H9 (cell line): ENCODE measurements at regions not wholly inside any gene's neighbourhood (a gene's known extent, or its start where the extent isn't known, plus 50 kb on each side); places are given as distances from the start of the nearest gene placed in this dataset.

Experiments used
- DNase-seq: peaks from one replicate; pipeline ENCODE4 v3.0.0-alpha.2; 2017
- H2AFZ ChIP-seq: one replicate; pipeline ENCODE4 v1.6.1; 2013; ENCODE audit warnings: mild to moderate bottlenecking, low read length, control low read depth, moderate library complexity
- H2AK5ac ChIP-seq: 2 replicates; pipeline ENCODE4 v1.6.1; 2013; ENCODE audit warnings: low read length, control low read depth, mixed read lengths; ENCODE audit not compliant: insufficient read length
- H2BK120ac ChIP-seq: one replicate; pipeline ENCODE4 v1.6.1; 2013; ENCODE audit warnings: low read depth, mild to moderate bottlenecking, low read length, control low read depth, inconsistent platforms; ENCODE audit not compliant: poor library complexity, severe bottlenecking
- H2BK12ac ChIP-seq: 2 replicates; pipeline ENCODE4 v1.6.1; 2013; ENCODE audit warnings: low read length, control low read depth, mixed read lengths, low read depth; ENCODE audit not compliant: insufficient read length
- H2BK15ac ChIP-seq: 2 replicates; pipeline ENCODE4 v1.6.1; 2013; ENCODE audit warnings: low read depth, low read length, control low read depth
- H2BK20ac ChIP-seq: one replicate; pipeline ENCODE4 v1.6.1; 2013; ENCODE audit warnings: low read depth, mild to moderate bottlenecking, low read length, control low read depth, inconsistent platforms; ENCODE audit not compliant: poor library complexity, severe bottlenecking
- H2BK5ac ChIP-seq: 2 replicates; pipeline ENCODE4 v1.6.1; 2013; ENCODE audit warnings: low read length, control low read depth, mixed read lengths; ENCODE audit not compliant: insufficient read length
- H3K14ac ChIP-seq: 2 replicates; pipeline ENCODE4 v1.6.1; 2013; ENCODE audit warnings: low read length, control low read depth; ENCODE audit not compliant: insufficient read depth
- H3K18ac ChIP-seq: 2 replicates; pipeline ENCODE4 v1.6.1; 2013; ENCODE audit warnings: low read depth, mild to moderate bottlenecking, mixed read lengths, low read length, control low read depth; ENCODE audit not compliant: insufficient read length
- H3K23ac ChIP-seq: 2 replicates; pipeline ENCODE4 v1.6.1; 2013; ENCODE audit warnings: low read length, control low read depth, mixed read lengths, low read depth; ENCODE audit not compliant: insufficient read length
- H3K23me2 ChIP-seq: 2 replicates; pipeline ENCODE4 v1.6.1; 2013; ENCODE audit warnings: low read depth, mild to moderate bottlenecking, mixed read lengths, low read length, control low read depth; ENCODE audit not compliant: insufficient read length, poor library complexity, severe bottlenecking
- H3K27ac ChIP-seq: 2 replicates; pipeline ENCODE4 v1.5.1; 2013; ENCODE audit warnings: low read length, control low read depth, mixed read lengths, low read depth; ENCODE audit not compliant: insufficient read length
- H3K27me3 ChIP-seq: 2 replicates; pipeline ENCODE4 v1.6.1; 2013; ENCODE audit warnings: low read length, control low read depth, inconsistent platforms; ENCODE audit not compliant: insufficient read depth
- H3K4ac ChIP-seq: 2 replicates; pipeline ENCODE4 v1.6.1; 2013; ENCODE audit warnings: low read depth, mild to moderate bottlenecking, control low read depth, inconsistent platforms, low read length, moderate library complexity
- H3K4me1 ChIP-seq: 2 replicates; pipeline ENCODE4 v1.6.1; 2013; ENCODE audit warnings: low read length, control low read depth, inconsistent platforms; ENCODE audit not compliant: insufficient read depth
- H3K4me2 ChIP-seq: 2 replicates; pipeline ENCODE4 v1.6.1; 2013; ENCODE audit warnings: low read length, control low read depth, mixed read lengths; ENCODE audit not compliant: insufficient read length, insufficient read depth
- H3K56ac ChIP-seq: 2 replicates; pipeline ENCODE4 v1.6.1; 2013; ENCODE audit warnings: low read depth, mild to moderate bottlenecking, mixed read lengths, low read length, control low read depth; ENCODE audit not compliant: insufficient read length
- H3K79me1 ChIP-seq: 2 replicates; pipeline ENCODE4 v1.6.1; 2013; ENCODE audit warnings: low read depth, mild to moderate bottlenecking, moderate library complexity, low read length, control low read depth, inconsistent platforms; ENCODE audit not compliant: insufficient read depth, poor library complexity, severe bottlenecking
- H3K79me2 ChIP-seq: 2 replicates; pipeline ENCODE4 v1.6.1; 2013; ENCODE audit warnings: low read length, control low read depth, inconsistent platforms; ENCODE audit not compliant: insufficient read depth
- H3K9ac ChIP-seq: 2 replicates; pipeline ENCODE4 v1.6.1; 2013; ENCODE audit warnings: low read length, control low read depth, mixed read lengths; ENCODE audit not compliant: insufficient read length; ENCODE audit errors: extremely low read depth
- H3K9me3 ChIP-seq: one replicate; pipeline ENCODE4 v1.6.1; 2013; ENCODE audit warnings: low read depth, low read length, inconsistent platforms; ENCODE audit not compliant: control insufficient read depth
- H3T11ph ChIP-seq: one replicate; pipeline ENCODE4 v1.6.1; 2013; ENCODE audit warnings: mild to moderate bottlenecking, low read length, control low read depth, inconsistent platforms
- H4K20me1 ChIP-seq: one replicate; pipeline ENCODE4 v1.6.1; 2013; ENCODE audit not compliant: control insufficient read depth, insufficient read length, insufficient read depth
- H4K5ac ChIP-seq: 2 replicates; pipeline ENCODE4 v1.6.1; 2013; ENCODE audit warnings: low read depth, mild to moderate bottlenecking, mixed read lengths, low read length, control low read depth; ENCODE audit not compliant: insufficient read length
- H4K8ac ChIP-seq: replicated peaks from 2 replicates; pipeline ENCODE4 v1.6.1; 2013; ENCODE audit warnings: low read length, control low read depth, mixed read lengths, low read depth; ENCODE audit not compliant: insufficient read length
- H4K91ac ChIP-seq: 2 replicates; pipeline ENCODE4 v1.6.1; 2013; ENCODE audit warnings: low read depth, mild to moderate bottlenecking, moderate library complexity, mixed read lengths, low read length, control low read depth; ENCODE audit not compliant: insufficient read length
- H3K27ac Mint-ChIP-seq, 3 experiments: 2 replicates in 2 of 3; 3 replicates in 1 of 3; pipeline ENCODE4 v1.8.0; 2020 to 2021; ENCODE audit warnings: mixed read lengths in 3 of 3, mild to moderate bottlenecking in 1 of 3, moderate library complexity in 1 of 3
- H3K27me3 Mint-ChIP-seq: 2 replicates; pipeline ENCODE4 v1.8.0; 2021; ENCODE audit warnings: low read depth, mild to moderate bottlenecking, moderate library complexity, mixed read lengths
- H3K36me3 Mint-ChIP-seq, 3 experiments: 2 replicates in 2 of 3; 3 replicates in 1 of 3; pipeline ENCODE4 v1.8.0; 2020 to 2021; ENCODE audit warnings: low read depth in 3 of 3, mixed read lengths in 3 of 3; ENCODE audit not compliant: insufficient read depth in 1 of 3
- H3K4me1 Mint-ChIP-seq, 2 experiments: 2 replicates each; pipeline ENCODE4 v1.8.0; 2020; ENCODE audit warnings: mixed read lengths in 2 of 2
- H3K4me3 Mint-ChIP-seq, 2 experiments: 2 replicates in 1 of 2; 3 replicates in 1 of 2; pipeline ENCODE4 v1.8.0; 2020 to 2021; ENCODE audit warnings: mild to moderate bottlenecking in 2 of 2, mixed read lengths in 2 of 2, moderate library complexity in 1 of 2
- H3K9me3 Mint-ChIP-seq, 2 experiments: 2 replicates in 1 of 2; 3 replicates in 1 of 2; pipeline ENCODE4 v1.8.0; 2020; ENCODE audit warnings: mild to moderate bottlenecking in 2 of 2, mixed read lengths in 2 of 2, moderate library complexity in 1 of 2
- WGBS: extraction: QIAGEN DNeasy Blood & Tissue Kit; methylation state at CpG from one replicate; pipeline ENCODE4 v1.1.7; 2013; ENCODE audit warnings: missing lambda C conversion rate, low lambda C conversion rate, mixed read lengths; ENCODE audit not compliant: insufficient read length; ENCODE audit errors: extremely low coverage; 5-methylcytosine and 5-hydroxymethylcytosine counted together
- TF ChIP-seq, protein P1 (sequence below): fragments of 200-600 bp; sonication (generic); conservative IDR thresholded peaks from 3 replicates; pipeline ENCODE4 v1.8.0; 2021; ENCODE audit warnings: antibody characterized with exemption, mild to moderate bottlenecking

DNA sequence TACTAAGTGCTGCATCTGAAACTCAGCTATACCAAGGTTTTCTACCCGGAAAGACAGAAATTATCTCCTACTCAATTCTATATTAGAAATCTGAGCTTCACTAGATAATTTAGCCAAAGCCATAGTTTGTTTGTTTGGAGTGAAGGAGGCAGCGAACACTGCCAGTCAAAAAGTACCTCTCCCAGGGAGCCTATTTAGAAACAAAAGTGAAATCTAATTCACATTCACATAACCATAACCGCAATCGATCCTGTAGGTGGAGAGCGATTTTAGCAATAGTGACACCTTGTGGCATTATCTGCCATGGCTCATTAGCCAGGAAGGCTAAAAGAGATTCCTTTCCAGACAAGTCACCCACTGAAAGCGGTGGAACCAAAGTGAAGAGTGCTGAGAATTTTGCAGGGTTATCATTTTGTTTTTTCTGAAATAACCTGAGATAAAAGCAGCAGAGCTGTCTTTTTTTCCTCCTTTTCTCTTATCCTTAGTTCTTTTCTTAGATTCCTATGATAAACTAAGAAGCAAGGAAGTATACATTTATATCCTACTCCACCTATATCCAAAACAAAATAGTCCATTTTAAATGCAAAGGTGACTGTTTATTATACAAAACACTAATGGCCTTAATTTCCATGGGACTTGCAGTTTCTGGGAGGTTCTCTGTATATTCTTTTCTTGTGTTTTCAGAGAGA is 83.7 kb upstream of the BET1 start:
- Histone ChIP-seq H4K8ac (no peak overlapping the region), H3K18ac (no peak overlapping the region), H3K56ac (no peak overlapping the region), H3K4me1 (no peaks in the 10 kb centered on the region; the same call in 1 of the 2 replicates), H3K14ac (no peak overlapping the region), H2BK120ac (no peak overlapping the region), H3K27me3 (no peaks in the 10 kb centered on the region), H4K91ac (no peak overlapping the region), H3K27ac (no peak overlapping the region), H2AK5ac (no peak overlapping the region), H3K79me1 (no peaks in the 10 kb centered on the region), H3K9ac (no peak overlapping the region), H3K79me2 (no peaks in the 10 kb centered on the region), H4K20me1 (no peaks in the 10 kb centered on the region), H3K23ac (no peak overlapping the region), H3K9me3 (no peaks in the 10 kb centered on the region), H3K4me2 (no peak overlapping the region), H2BK15ac (no peak overlapping the region), H3K4ac (no peak overlapping the region), H3T11ph (no peak overlapping the region), H2AFZ (peak overlapping the region; percentile 96), H3K23me2 (no peaks in the 10 kb centered on the region), H4K5ac (no peak overlapping the region), H2BK5ac (no peak overlapping the region), H2BK12ac (no peak overlapping the region), H2BK20ac (no peak overlapping the region)
- H3K27me3 Mint-ChIP-seq = no peaks in the 10 kb centered on the region; the same call in 1 of the 2 replicates
- peaks cover 19 to 21% of the 10 kb centered on the region in 2 experiments for H3K4me1 Mint-ChIP-seq
- H3K4me3 Mint-ChIP-seq = no peak overlapping the region
- no peaks in the 10 kb centered on the region for H3K36me3 Mint-ChIP-seq
- TF ChIP-seq, protein P1, sequence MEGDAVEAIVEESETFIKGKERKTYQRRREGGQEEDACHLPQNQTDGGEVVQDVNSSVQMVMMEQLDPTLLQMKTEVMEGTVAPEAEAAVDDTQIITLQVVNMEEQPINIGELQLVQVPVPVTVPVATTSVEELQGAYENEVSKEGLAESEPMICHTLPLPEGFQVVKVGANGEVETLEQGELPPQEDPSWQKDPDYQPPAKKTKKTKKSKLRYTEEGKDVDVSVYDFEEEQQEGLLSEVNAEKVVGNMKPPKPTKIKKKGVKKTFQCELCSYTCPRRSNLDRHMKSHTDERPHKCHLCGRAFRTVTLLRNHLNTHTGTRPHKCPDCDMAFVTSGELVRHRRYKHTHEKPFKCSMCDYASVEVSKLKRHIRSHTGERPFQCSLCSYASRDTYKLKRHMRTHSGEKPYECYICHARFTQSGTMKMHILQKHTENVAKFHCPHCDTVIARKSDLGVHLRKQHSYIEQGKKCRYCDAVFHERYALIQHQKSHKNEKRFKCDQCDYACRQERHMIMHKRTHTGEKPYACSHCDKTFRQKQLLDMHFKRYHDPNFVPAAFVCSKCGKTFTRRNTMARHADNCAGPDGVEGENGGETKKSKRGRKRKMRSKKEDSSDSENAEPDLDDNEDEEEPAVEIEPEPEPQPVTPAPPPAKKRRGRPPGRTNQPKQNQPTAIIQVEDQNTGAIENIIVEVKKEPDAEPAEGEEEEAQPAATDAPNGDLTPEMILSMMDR = peak; percentile 85
- DNase-seq = peak; percentile 55
- no peaks in the 10 kb centered on the region; a peak in 1 of 5 replicates for H3K9me3 Mint-ChIP-seq
- no peak overlapping the region for H3K27ac Mint-ChIP-seq
- no CpG with 5 or more reads among the region's 6 CpGs for WGBS
